ENCODE measurements at regions not wholly inside any gene's neighbourhood (a gene's known extent, or its start where the extent isn't known, plus 50 kb on each side); places are given as distances from the start of the nearest gene placed in this dataset.
"Not testable (repeated sequence)": the region's sequence is repeated elsewhere in the genome, so short reads cannot be mapped to it uniquely, and the experiment has no call there.

GRCh38 chr4:130074096-130074495 lies 978.1 kb downstream of the C4orf33 start:
- TF ChIP-seq ZNF692 (tag by site-specific recombination; IDR thresholded peaks at IDR 0.05): no peak
- H3K36me3 ChIP-seq (ENCODE audit: control insufficient read depth in 2 of 2, insufficient read depth in 1 of 2, low read length in 2 of 2): no peaks in the 10 kb centered on the region
- H3K9me3 ChIP-seq (ENCODE audit: control insufficient read depth, insufficient read depth, low read depth, low read length): no peaks in the 10 kb centered on the region
- POLR2A ChIA-PET: no interaction called here
- H3K4me1 ChIP-seq (ENCODE audit: control insufficient read depth, insufficient read depth, low read length): no peaks in the 10 kb centered on the region
- H3K27ac ChIP-seq (ENCODE audit: extremely low read depth, low read depth, low read length): no peak overlapping the region
- no peak overlapping the region for H3K4me3 ChIP-seq (ENCODE audit: low read depth, low read length)
- CTCF ChIA-PET: no interaction called here

- ChIA-PET POLR2A (no interaction called here), CTCF (no interaction called here)
- no peak overlapping the region for H3K27ac ChIP-seq (ENCODE audit: extremely low read depth, low read depth, low read length)
- no peaks in the 10 kb centered on the region for H3K4me1 ChIP-seq (ENCODE audit: control insufficient read depth, insufficient read depth, low read length)
- H3K36me3 ChIP-seq (ENCODE audit: control insufficient read depth in 2 of 2, insufficient read depth in 1 of 2, low read length in 2 of 2): no peaks in the 10 kb centered on the region
- no peak overlapping the region for H3K4me3 ChIP-seq (ENCODE audit: low read depth, low read length)
- no peak for TF ChIP-seq ZFP69B (tag by site-specific recombination; IDR thresholded peaks at IDR 0.05)
- TF ChIP-seq ZNF776 (tag by site-specific recombination; IDR thresholded peaks at IDR 0.05; ENCODE audit: borderline replicate concordance): no peak
- no peak for TF ChIP-seq ZNF426 (tag by site-specific recombination; IDR thresholded peaks at IDR 0.05)
- TF ChIP-seq ZNF664 (tag by site-specific recombination; IDR thresholded peaks at IDR 0.05): no peak
- no peak for TF ChIP-seq SP3 (tag by site-specific recombination; IDR thresholded peaks at IDR 0.05)
- TF ChIP-seq ZNF202 (tag by site-specific recombination; IDR thresholded peaks at IDR 0.05; ENCODE audit: borderline replicate concordance): no peak
- TF ChIP-seq KLF16 (tag by site-specific recombination; IDR thresholded peaks at IDR 0.05): no peak
- no peak for TF ChIP-seq ZNF398 (tag by site-specific recombination; IDR thresholded peaks at IDR 0.05)
- TF ChIP-seq ZNF623 (tag by site-specific recombination; IDR thresholded peaks at IDR 0.05): no peak
- no peak for TF ChIP-seq ZBTB44 (tag by site-specific recombination; IDR thresholded peaks at IDR 0.05)
- no peak for TF ChIP-seq TRIM28 (IDR thresholded peaks at IDR 0.05; ENCODE audit: borderline replicate concordance, low read length)
- no peak for TF ChIP-seq TSHZ1 (tag by site-specific recombination; IDR thresholded peaks at IDR 0.05; ENCODE audit: borderline replicate concordance)
- TF ChIP-seq MYNN (tag by site-specific recombination; IDR thresholded peaks at IDR 0.05; ENCODE audit: borderline replicate concordance): no peak
- no peak for TF ChIP-seq ZNF792 (tag by site-specific recombination; IDR thresholded peaks at IDR 0.05)
- TF ChIP-seq ZNF416 (tag by site-specific recombination; IDR thresholded peaks at IDR 0.05): no peak
- no peak for TF ChIP-seq HIC1 (tag by site-specific recombination; IDR thresholded peaks at IDR 0.05)
- no peak for TF ChIP-seq ZNF274 (IDR thresholded peaks at IDR 0.05; ENCODE audit: low read length)
- TF ChIP-seq ZNF274 (tag by site-specific recombination; IDR thresholded peaks at IDR 0.05; ENCODE audit: borderline replicate concordance): no peak
- no peaks in the 10 kb centered on the region for H3K9me3 ChIP-seq (ENCODE audit: control insufficient read depth, insufficient read depth, low read depth, low read length)
Measured at GRCh38 chr4:130077275-130077674, 981.3 kb downstream of the C4orf33 start.

GRCh38 chr4:130079027-130079426 lies 983.1 kb downstream of the C4orf33 start:
- H3K27ac ChIP-seq (ENCODE audit: extremely low read depth, low read depth, low read length); H3K4me1 ChIP-seq (ENCODE audit: control insufficient read depth, insufficient read depth, low read length); POLR2A ChIA-PET; CTCF ChIA-PET; H3K36me3 ChIP-seq (ENCODE audit: control insufficient read depth in 2 of 2, insufficient read depth in 1 of 2, low read length in 2 of 2); H3K4me3 ChIP-seq (ENCODE audit: low read depth, low read length); H3K9me3 ChIP-seq (ENCODE audit: control insufficient read depth, insufficient read depth, low read depth, low read length): not testable (repeated sequence)

Measured in HEK293 (cell line).